Mammary epithelial cell (primary cell): ENCODE measurements at regions not wholly inside any gene's neighbourhood (a gene's known extent, or its start where the extent isn't known, plus 50 kb on each side); places are given as distances from the start of the nearest gene placed in this dataset.
"Not testable (repeated sequence)": the region's sequence is repeated elsewhere in the genome, so short reads cannot be mapped to it uniquely, and the experiment has no call there.

Source experiments
- EZH2 ChIP-seq: IDR thresholded peaks from 2 replicates; pipeline ENCODE4 v1.6.1; 2012; ENCODE audit warnings: low read length, inconsistent platforms, borderline replicate concordance
- TF ChIP-seq, protein P1 (sequence below), 2 donors: IDR thresholded peaks in 1 of 2; conservative IDR thresholded peaks in 1 of 2; 2 replicates each; pipeline ENCODE4 v1.5.1; 2011 to 2012; ENCODE audit warnings: inconsistent platforms in 2 of 2, low read length in 2 of 2, mild to moderate bottlenecking in 2 of 2, control low read depth in 1 of 2, low read depth in 1 of 2; ENCODE audit not compliant: insufficient read depth in 1 of 2; ENCODE audit errors: extremely low read depth in 1 of 2

DNA sequence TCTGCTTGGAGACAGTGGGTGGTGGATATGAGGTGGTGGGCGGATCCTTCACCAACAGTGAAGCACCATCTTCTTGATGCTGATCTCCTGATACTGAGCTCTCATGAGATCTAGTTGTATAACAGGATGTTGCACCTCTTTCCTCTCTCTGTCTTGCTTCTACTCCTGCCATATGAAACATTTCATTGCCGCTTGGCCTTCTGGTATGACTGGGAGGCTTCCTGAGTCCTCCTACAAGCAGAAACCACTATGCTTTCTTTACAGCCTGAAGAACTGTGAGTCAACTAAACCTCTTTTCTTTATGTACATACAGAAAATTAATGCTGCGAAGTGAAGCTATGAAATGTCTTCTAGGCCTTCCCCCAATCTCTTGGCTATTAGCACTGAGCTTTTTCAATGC lies 130.6 kb upstream of the ZNF519 start:
- TF ChIP-seq, protein P1, sequence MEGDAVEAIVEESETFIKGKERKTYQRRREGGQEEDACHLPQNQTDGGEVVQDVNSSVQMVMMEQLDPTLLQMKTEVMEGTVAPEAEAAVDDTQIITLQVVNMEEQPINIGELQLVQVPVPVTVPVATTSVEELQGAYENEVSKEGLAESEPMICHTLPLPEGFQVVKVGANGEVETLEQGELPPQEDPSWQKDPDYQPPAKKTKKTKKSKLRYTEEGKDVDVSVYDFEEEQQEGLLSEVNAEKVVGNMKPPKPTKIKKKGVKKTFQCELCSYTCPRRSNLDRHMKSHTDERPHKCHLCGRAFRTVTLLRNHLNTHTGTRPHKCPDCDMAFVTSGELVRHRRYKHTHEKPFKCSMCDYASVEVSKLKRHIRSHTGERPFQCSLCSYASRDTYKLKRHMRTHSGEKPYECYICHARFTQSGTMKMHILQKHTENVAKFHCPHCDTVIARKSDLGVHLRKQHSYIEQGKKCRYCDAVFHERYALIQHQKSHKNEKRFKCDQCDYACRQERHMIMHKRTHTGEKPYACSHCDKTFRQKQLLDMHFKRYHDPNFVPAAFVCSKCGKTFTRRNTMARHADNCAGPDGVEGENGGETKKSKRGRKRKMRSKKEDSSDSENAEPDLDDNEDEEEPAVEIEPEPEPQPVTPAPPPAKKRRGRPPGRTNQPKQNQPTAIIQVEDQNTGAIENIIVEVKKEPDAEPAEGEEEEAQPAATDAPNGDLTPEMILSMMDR (conservative IDR thresholded peaks at IDR 0.05 in 1 of 2, IDR thresholded peaks at IDR 0.05 in 1 of 2; ENCODE audit: extremely low read depth in 1 of 2, insufficient read depth in 1 of 2, low read depth in 1 of 2, low read length in 2 of 2), result not testable (repeated sequence)
- not testable (repeated sequence) for TF ChIP-seq EZH2
